GM23338 (cell line): ENCODE measurements at regions not wholly inside any gene's neighbourhood (a gene's known extent, or its start where the extent isn't known, plus 50 kb on each side); places are given as distances from the start of the nearest gene placed in this dataset.

Source experiments
- ATAC-seq: fragments of 200-7000 bp; cut with Tn5 transposase; 3 replicates; pipeline ENCODE4 v1.9.1; 2020
- DNase-seq: peaks from one replicate; pipeline ENCODE4 v3.0.0-alpha.2; 2015; ENCODE audit warnings: low spot score
- H2AFZ ChIP-seq: fragments of 200-600 bp; sonication (generic); 2 replicates; pipeline ENCODE4 v1.8.0; 2016; ENCODE audit warnings: antibody characterized with exemption, mild to moderate bottlenecking, moderate library complexity
- H3F3A ChIP-seq: fragments of 200-600 bp; sonication (generic); replicated peaks from 2 replicates; pipeline ENCODE4 v1.8.0; 2017; ENCODE audit warnings: antibody characterized with exemption, mixed run types, low read depth
- H3K27ac ChIP-seq: fragments of 200-600 bp; sonication (generic); 2 replicates; pipeline ENCODE4 v1.6.1; 2016; ENCODE audit warnings: low read depth
- H3K27me3 ChIP-seq: fragments of 200-600 bp; sonication (generic); 2 replicates; pipeline ENCODE4 v1.8.0; 2016; ENCODE audit warnings: mild to moderate bottlenecking, mixed run types, moderate library complexity; ENCODE audit not compliant: insufficient read depth
- H3K36me3 ChIP-seq: fragments of 200-600 bp; sonication (generic); 2 replicates; pipeline ENCODE4 v1.8.0; 2016; ENCODE audit warnings: mild to moderate bottlenecking; ENCODE audit not compliant: insufficient read depth
- H3K4me1 ChIP-seq: fragments of 200-600 bp; sonication (generic); 2 replicates; pipeline ENCODE4 v1.8.0; 2016; ENCODE audit warnings: mild to moderate bottlenecking, moderate library complexity; ENCODE audit not compliant: insufficient read depth
- H3K4me2 ChIP-seq: fragments of 200-600 bp; sonication (generic); 2 replicates; pipeline ENCODE4 v1.7.1; 2017; ENCODE audit warnings: mixed run types
- H3K4me3 ChIP-seq: fragments of 200-600 bp; sonication (generic); 2 replicates; pipeline ENCODE4 v1.6.1; 2016; ENCODE audit warnings: mixed run types
- H3K79me2 ChIP-seq: fragments of 200-600 bp; sonication (generic); replicated peaks from 2 replicates; pipeline ENCODE4 v1.8.0; 2017; ENCODE audit warnings: mild to moderate bottlenecking; ENCODE audit not compliant: insufficient read depth
- H3K9me2 ChIP-seq: fragments of 200-600 bp; sonication (generic); 2 replicates; pipeline ENCODE4 v1.8.0; 2017; ENCODE audit not compliant: insufficient read depth
- H4K20me1 ChIP-seq: fragments of 200-600 bp; sonication (generic); replicated peaks from 2 replicates; pipeline ENCODE4 v1.8.0; 2017; ENCODE audit warnings: mild to moderate bottlenecking; ENCODE audit not compliant: insufficient read depth
- H3K27ac Mint-ChIP-seq: 2 replicates; pipeline ENCODE4 v1.8.0; 2020; ENCODE audit warnings: inconsistent platforms, mild to moderate bottlenecking, moderate library complexity, mixed read lengths
- H3K27me3 Mint-ChIP-seq: 3 replicates; pipeline ENCODE4 v1.8.0; 2022; ENCODE audit warnings: low read depth, mild to moderate bottlenecking, moderate library complexity, mixed read lengths, inconsistent platforms; ENCODE audit not compliant: insufficient read depth, poor library complexity
- H3K36me3 Mint-ChIP-seq: 3 replicates; pipeline ENCODE4 v1.8.0; 2021; ENCODE audit warnings: low read depth, mild to moderate bottlenecking, inconsistent platforms, moderate library complexity, mixed read lengths
- H3K4me1 Mint-ChIP-seq: 3 replicates; pipeline ENCODE4 v1.8.0; 2020; ENCODE audit warnings: mild to moderate bottlenecking, inconsistent platforms, mixed read lengths
- H3K4me3 Mint-ChIP-seq: 3 replicates; pipeline ENCODE4 v1.8.0; 2021; ENCODE audit warnings: moderate library complexity, mild to moderate bottlenecking, inconsistent platforms, mixed read lengths
- H3K9me3 Mint-ChIP-seq: 3 replicates; pipeline ENCODE4 v1.8.0; 2020; ENCODE audit warnings: moderate library complexity, mild to moderate bottlenecking, inconsistent platforms, mixed read lengths
- CREB1 ChIP-seq: fragments of 250-450 bp; sonication (Bioruptor Pico); IDR thresholded peaks from 2 replicates; pipeline ENCODE4 v1.5.0; 2020; ENCODE audit warnings: low read depth, mild to moderate bottlenecking, moderate library complexity
- CTCF ChIP-seq, 2 experiments: fragments of 200-600 bp in 1 of 2; sonication (generic) in 1 of 2; conservative IDR thresholded peaks; 2 replicates each; pipeline versions ENCODE4 v1.5.1 to v1.6.1; 2016 to 2017; ENCODE audit warnings: antibody characterized with exemption in 2 of 2, low read depth in 2 of 2, mild to moderate bottlenecking in 2 of 2, moderate library complexity in 1 of 2
- ETS1 ChIP-seq: IDR thresholded peaks from 2 replicates; pipeline ENCODE4 v1.6.1; 2016; ENCODE audit warnings: antibody characterized with exemption
- EZH2 ChIP-seq: fragments of 200-600 bp; sonication (generic); IDR thresholded peaks from one replicate; pipeline ENCODE4 v1.8.0; 2017; ENCODE audit warnings: antibody characterized with exemption, mild to moderate bottlenecking, low read depth; ENCODE audit not compliant: unreplicated experiment
- EZH2phosphoT487 ChIP-seq: fragments of 200-600 bp; sonication (generic); IDR thresholded peaks from one replicate; pipeline ENCODE4 v1.8.1; 2018; ENCODE audit warnings: antibody characterized with exemption; ENCODE audit not compliant: unreplicated experiment
- JUNB ChIP-seq: IDR thresholded peaks from one replicate; pipeline ENCODE4 v1.6.1; 2016; ENCODE audit warnings: antibody characterized with exemption; ENCODE audit not compliant: unreplicated experiment
- NANOG ChIP-seq: IDR thresholded peaks from 2 replicates; pipeline ENCODE4 v1.6.1; 2016; ENCODE audit warnings: antibody characterized with exemption, borderline replicate concordance
- POLR2AphosphoS5 ChIP-seq: IDR thresholded peaks from 2 replicates; pipeline ENCODE4 v1.6.1; 2016; ENCODE audit warnings: antibody characterized with exemption, low read depth
- REST ChIP-seq: IDR thresholded peaks from one replicate; pipeline ENCODE4 v1.6.1; 2018; ENCODE audit warnings: antibody characterized with exemption; ENCODE audit not compliant: unreplicated experiment
- STAT1 ChIP-seq: IDR thresholded peaks from one replicate; pipeline ENCODE4 v1.6.1; 2016; ENCODE audit warnings: antibody characterized with exemption; ENCODE audit not compliant: unreplicated experiment
- ZNF331 ChIP-seq: fragments of 250-450 bp; sonication (Bioruptor Pico); IDR thresholded peaks from 2 replicates; pipeline ENCODE4 v1.5.0; 2020; ENCODE audit warnings: low read depth, mild to moderate bottlenecking, moderate library complexity

- H3K4me1 Mint-ChIP-seq = no peaks in the 10 kb centered on the region; the same call in 2 of the 3 replicates
- DNase-seq = no peak
These were observed 60.8 kb upstream of the GRPEL1 start for GRCh38 chr4:7128644-7129043.

GRCh38 chr4:7128234-7128633 lies 60.4 kb upstream of the GRPEL1 start:
- Mint-ChIP-seq H3K4me3 (no peak overlapping the region), H3K4me1 (no peaks in the 10 kb centered on the region; the same call in 2 of the 3 replicates), H3K27ac (no peak overlapping the region), H3K27me3 (peaks cover 7% of the 10 kb centered on the region), H3K36me3 (no peaks in the 10 kb centered on the region), H3K9me3 (no peaks in the 10 kb centered on the region)
- Histone ChIP-seq H3K9me2 (no peaks in the 10 kb centered on the region), H4K20me1 (no peaks in the 10 kb centered on the region; the same call in 1 of the 2 replicates), H3K4me3 (no peak overlapping the region), H2AFZ (no peak overlapping the region), H3K79me2 (no peaks in the 10 kb centered on the region), H3F3A (no peaks in the 10 kb centered on the region), H3K4me1 (no peaks in the 10 kb centered on the region), H3K4me2 (no peak overlapping the region), H3K27me3 (no peaks in the 10 kb centered on the region), H3K36me3 (no peaks in the 10 kb centered on the region), H3K27ac (no peak overlapping the region)
- ATAC-seq = no peak
- no peak for DNase-seq
- TF ChIP-seq EZH2phosphoT487 = no peak
- no peak for TF ChIP-seq REST
- no peak for TF ChIP-seq CTCF (conservative IDR thresholded peaks at IDR 0.05; ENCODE audit: low read depth in 2 of 2)
- TF ChIP-seq CREB1 = no peak
- no peak for TF ChIP-seq ETS1
- no peak for TF ChIP-seq STAT1
- TF ChIP-seq NANOG = no peak
- no peak for TF ChIP-seq EZH2
- TF ChIP-seq JUNB = no peak
- TF ChIP-seq POLR2AphosphoS5 = no peak
- TF ChIP-seq ZNF331 = no peak

More at GRCh38 chr4:7128644-7129043, 60.8 kb upstream of the GRPEL1 start:
- H3K27ac Mint-ChIP-seq = no peak overlapping the region
- no peaks in the 10 kb centered on the region for H3K9me3 Mint-ChIP-seq
- H2AFZ ChIP-seq = no peak overlapping the region
- H3K4me2 ChIP-seq = no peak overlapping the region
- H3K9me2 ChIP-seq = peaks cover 2% of the 10 kb centered on the region; the same call in 1 of the 2 replicates
- no peaks in the 10 kb centered on the region for H3K4me1 ChIP-seq
- TF ChIP-seq EZH2phosphoT487 = no peak
- peaks cover 7% of the 10 kb centered on the region for H3K27me3 Mint-ChIP-seq
- no peaks in the 10 kb centered on the region for H3K79me2 ChIP-seq
- no peaks in the 10 kb centered on the region for H3K36me3 ChIP-seq
- no peaks in the 10 kb centered on the region for H3K36me3 Mint-ChIP-seq
- no peak overlapping the region for H3K27ac ChIP-seq
- ATAC-seq = no peak
- H4K20me1 ChIP-seq = no peaks in the 10 kb centered on the region; the same call in 1 of the 2 replicates
- no peak overlapping the region for H3K4me3 ChIP-seq
- H3F3A ChIP-seq = no peaks in the 10 kb centered on the region
- no peak overlapping the region for H3K4me3 Mint-ChIP-seq
- H3K27me3 ChIP-seq = no peaks in the 10 kb centered on the region
